ENCODE measurements at regions not wholly inside any gene's neighbourhood (a gene's known extent, or its start where the extent isn't known, plus 50 kb on each side); places are given as distances from the start of the nearest gene placed in this dataset.

DNA sequence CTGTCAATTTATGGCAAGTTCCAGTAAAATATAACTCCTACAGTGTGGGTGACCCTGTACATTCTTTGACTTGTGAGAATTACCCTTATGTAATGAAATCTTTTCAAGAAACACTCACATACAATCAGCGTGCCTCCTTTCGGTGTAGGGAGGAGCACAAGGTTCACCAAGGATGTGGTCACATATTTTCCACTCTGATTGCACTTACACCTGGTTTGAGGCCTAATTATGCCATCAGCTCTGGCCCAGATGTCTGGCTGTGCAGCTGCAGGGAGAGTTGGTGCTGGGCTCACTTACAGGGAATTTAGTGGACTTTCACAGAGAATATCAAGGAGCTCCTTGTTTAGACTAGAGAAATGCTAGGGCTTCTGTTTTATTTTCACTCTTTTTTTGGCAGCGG, 146.0 kb upstream of the STEAP4 start:
- H2AFZ ChIP-seq (ENCODE audit: low read length): no peak overlapping the region
- no peak for DNase-seq (ENCODE audit: insufficient read length, low spot score, missing footprints)
- TF ChIP-seq, protein P1, sequence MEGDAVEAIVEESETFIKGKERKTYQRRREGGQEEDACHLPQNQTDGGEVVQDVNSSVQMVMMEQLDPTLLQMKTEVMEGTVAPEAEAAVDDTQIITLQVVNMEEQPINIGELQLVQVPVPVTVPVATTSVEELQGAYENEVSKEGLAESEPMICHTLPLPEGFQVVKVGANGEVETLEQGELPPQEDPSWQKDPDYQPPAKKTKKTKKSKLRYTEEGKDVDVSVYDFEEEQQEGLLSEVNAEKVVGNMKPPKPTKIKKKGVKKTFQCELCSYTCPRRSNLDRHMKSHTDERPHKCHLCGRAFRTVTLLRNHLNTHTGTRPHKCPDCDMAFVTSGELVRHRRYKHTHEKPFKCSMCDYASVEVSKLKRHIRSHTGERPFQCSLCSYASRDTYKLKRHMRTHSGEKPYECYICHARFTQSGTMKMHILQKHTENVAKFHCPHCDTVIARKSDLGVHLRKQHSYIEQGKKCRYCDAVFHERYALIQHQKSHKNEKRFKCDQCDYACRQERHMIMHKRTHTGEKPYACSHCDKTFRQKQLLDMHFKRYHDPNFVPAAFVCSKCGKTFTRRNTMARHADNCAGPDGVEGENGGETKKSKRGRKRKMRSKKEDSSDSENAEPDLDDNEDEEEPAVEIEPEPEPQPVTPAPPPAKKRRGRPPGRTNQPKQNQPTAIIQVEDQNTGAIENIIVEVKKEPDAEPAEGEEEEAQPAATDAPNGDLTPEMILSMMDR (IDR thresholded peaks at IDR 0.05; ENCODE audit: extremely low read depth, low read depth, low read length): no peak
- no peaks in the 10 kb centered on the region for H3K79me2 ChIP-seq (ENCODE audit: insufficient read depth, low read length)
- H3K9me3 ChIP-seq (ENCODE audit: low read depth, low read length): no peaks in the 10 kb centered on the region
- H3K4me3 ChIP-seq (ENCODE audit: insufficient read depth, low read length): no peak overlapping the region
- no peaks in the 10 kb centered on the region for H3K27me3 ChIP-seq (ENCODE audit: insufficient read depth, low read length)
- H3K36me3 ChIP-seq (ENCODE audit: insufficient read depth, low read length): no peaks in the 10 kb centered on the region
- H3K4me2 ChIP-seq (ENCODE audit: insufficient read depth, low read length): no peak overlapping the region
- H4K20me1 ChIP-seq (ENCODE audit: insufficient read depth, low read length): no peaks in the 10 kb centered on the region
- no peak overlapping the region for H3K27ac ChIP-seq (ENCODE audit: low read depth, low read length)
- no peaks in the 10 kb centered on the region for H3K4me1 ChIP-seq (ENCODE audit: insufficient read depth, low read length)

DNA sequence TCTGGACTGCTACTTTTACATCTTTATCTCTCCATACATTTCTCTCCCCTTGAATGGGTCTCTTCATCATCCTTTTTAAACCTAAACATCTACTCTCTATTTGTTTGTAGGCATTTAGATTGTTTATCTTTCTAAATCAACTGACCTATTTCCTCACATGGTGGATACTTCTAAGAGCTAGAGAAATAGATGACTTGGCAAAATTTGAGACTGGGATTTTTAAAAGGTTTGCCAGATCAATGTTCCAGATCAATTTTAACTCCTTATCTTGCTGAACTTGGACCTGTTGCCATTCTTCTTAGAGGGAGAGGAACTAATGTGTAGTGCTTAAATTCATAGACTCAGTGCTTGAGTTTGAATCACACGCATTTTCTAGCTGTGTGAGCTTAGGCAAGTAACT, 144.2 kb upstream of the STEAP4 start:
- Histone ChIP-seq H3K4me3 (ENCODE audit: insufficient read depth, low read length) (no peak overlapping the region), H3K79me2 (ENCODE audit: insufficient read depth, low read length) (no peaks in the 10 kb centered on the region), H2AFZ (ENCODE audit: low read length) (no peak overlapping the region), H3K4me1 (ENCODE audit: insufficient read depth, low read length) (no peaks in the 10 kb centered on the region), H3K27ac (ENCODE audit: low read depth, low read length) (no peak overlapping the region), H3K4me2 (ENCODE audit: insufficient read depth, low read length) (no peak overlapping the region), H3K36me3 (ENCODE audit: insufficient read depth, low read length) (no peaks in the 10 kb centered on the region), H3K27me3 (ENCODE audit: insufficient read depth, low read length) (no peaks in the 10 kb centered on the region), H4K20me1 (ENCODE audit: insufficient read depth, low read length) (no peaks in the 10 kb centered on the region), H3K9me3 (ENCODE audit: low read depth, low read length) (no peaks in the 10 kb centered on the region)
- TF ChIP-seq, protein P1 (IDR thresholded peaks at IDR 0.05; ENCODE audit: extremely low read depth, low read depth, low read length): no peak
- no peak for DNase-seq (ENCODE audit: insufficient read length, low spot score, missing footprints)

DNA sequence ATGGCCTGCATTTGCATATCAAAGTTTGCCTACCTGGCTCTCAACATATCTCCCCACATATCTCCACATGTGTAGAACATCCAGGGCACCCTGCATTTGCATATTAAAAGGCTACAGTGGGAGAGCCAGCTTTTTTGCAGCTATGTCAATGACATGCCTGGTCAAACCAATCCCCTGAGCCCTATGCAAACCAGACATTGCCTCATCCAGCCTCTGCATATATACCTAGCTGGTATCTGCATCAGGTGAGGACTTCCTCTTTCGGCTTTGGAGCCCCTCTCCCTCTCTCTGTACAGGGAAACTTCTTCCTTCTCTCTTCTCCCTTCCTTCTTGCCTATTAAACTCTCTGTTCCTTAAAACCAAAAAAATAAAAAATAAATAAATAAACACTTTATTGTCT, 142.7 kb upstream of the STEAP4 start:
- Histone ChIP-seq H3K9me3 (ENCODE audit: low read depth, low read length) (no peaks in the 10 kb centered on the region), H3K27me3 (ENCODE audit: insufficient read depth, low read length) (no peaks in the 10 kb centered on the region), H4K20me1 (ENCODE audit: insufficient read depth, low read length) (no peaks in the 10 kb centered on the region), H3K4me3 (ENCODE audit: insufficient read depth, low read length) (no peak overlapping the region), H3K36me3 (ENCODE audit: insufficient read depth, low read length) (no peaks in the 10 kb centered on the region), H3K4me1 (ENCODE audit: insufficient read depth, low read length) (no peaks in the 10 kb centered on the region), H2AFZ (ENCODE audit: low read length) (no peak overlapping the region), H3K79me2 (ENCODE audit: insufficient read depth, low read length) (no peaks in the 10 kb centered on the region), H3K4me2 (ENCODE audit: insufficient read depth, low read length) (no peak overlapping the region), H3K27ac (ENCODE audit: low read depth, low read length) (no peak overlapping the region)
- DNase-seq (ENCODE audit: insufficient read length, low spot score, missing footprints): no peak
- TF ChIP-seq, protein P1 (IDR thresholded peaks at IDR 0.05; ENCODE audit: extremely low read depth, low read depth, low read length): no peak

DNA sequence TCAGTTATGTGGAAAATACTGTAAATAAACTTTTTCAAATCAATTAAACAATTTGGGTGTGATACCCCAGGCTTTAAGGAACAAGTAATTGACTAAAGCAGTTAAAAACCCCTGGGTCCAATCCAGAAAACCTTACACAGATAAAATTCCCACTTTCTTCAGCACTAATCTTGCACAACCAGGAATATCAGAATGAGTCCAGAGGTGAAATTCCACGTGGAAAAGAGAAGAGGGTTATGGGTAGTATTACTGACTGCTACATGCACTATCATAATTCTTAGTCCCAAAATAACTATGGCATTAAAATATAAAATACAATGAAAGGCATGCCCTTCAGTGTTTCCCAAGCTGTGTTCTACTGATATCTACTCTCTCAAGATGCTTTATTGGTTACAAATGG, 135.7 kb upstream of the STEAP4 start:
- no peak for DNase-seq (ENCODE audit: insufficient read length, low spot score, missing footprints)
- TF ChIP-seq, protein P1 (IDR thresholded peaks at IDR 0.05; ENCODE audit: extremely low read depth, low read depth, low read length): no peak

More for the DNA sequence above, 135.7 kb upstream of the STEAP4 start:
- no peaks in the 10 kb centered on the region for H3K4me1 ChIP-seq (ENCODE audit: insufficient read depth, low read length)
- H3K4me2 ChIP-seq (ENCODE audit: insufficient read depth, low read length): no peak overlapping the region
- H3K4me3 ChIP-seq (ENCODE audit: insufficient read depth, low read length): no peak overlapping the region
- no peaks in the 10 kb centered on the region for H3K79me2 ChIP-seq (ENCODE audit: insufficient read depth, low read length)
- H3K27me3 ChIP-seq (ENCODE audit: insufficient read depth, low read length): no peaks in the 10 kb centered on the region
- no peaks in the 10 kb centered on the region for H4K20me1 ChIP-seq (ENCODE audit: insufficient read depth, low read length)
- no peak overlapping the region for H2AFZ ChIP-seq (ENCODE audit: low read length)
- no peaks in the 10 kb centered on the region for H3K36me3 ChIP-seq (ENCODE audit: insufficient read depth, low read length)
- H3K9me3 ChIP-seq (ENCODE audit: low read depth, low read length): no peaks in the 10 kb centered on the region
- no peak overlapping the region for H3K27ac ChIP-seq (ENCODE audit: low read depth, low read length)

All from osteoblast (primary cell).